ENCODE measurements at regions not wholly inside any gene's neighbourhood (a gene's known extent, or its start where the extent isn't known, plus 50 kb on each side); places are given as distances from the start of the nearest gene placed in this dataset.

GRCh38 chr1:209463441-209463840 is 120.1 kb upstream of the CAMK1G start:
- no peak for TF ChIP-seq CTCF (IDR thresholded peaks at IDR 0.05)
- ATAC-seq: no peak

GRCh38 chr1:209473025-209473424 is 110.5 kb upstream of the CAMK1G start:
- H3K27ac ChIP-seq: no peak overlapping the region
- no peak for ATAC-seq
- H3K4me3 ChIP-seq: no peak overlapping the region
- H3K9me3 ChIP-seq: no peaks in the 10 kb centered on the region
- no peak for TF ChIP-seq CTCF (IDR thresholded peaks at IDR 0.05)
- intact Hi-C loops (cut with DNase I): no loop called here
- no peaks in the 10 kb centered on the region for H3K27me3 ChIP-seq (ENCODE audit: low read depth)
- no peaks in the 10 kb centered on the region for H3K36me3 ChIP-seq
- no peak for DNase-seq
- H3K4me1 ChIP-seq: no peaks in the 10 kb centered on the region

More at GRCh38 chr1:209463441-209463840, 120.1 kb upstream of the CAMK1G start:
- Histone ChIP-seq H3K4me3 (no peak overlapping the region), H3K36me3 (no peaks in the 10 kb centered on the region), H3K27ac (no peak overlapping the region), H3K27me3 (ENCODE audit: low read depth) (no peaks in the 10 kb centered on the region), H3K9me3 (peaks cover 16% of the 10 kb centered on the region), H3K4me1 (no peaks in the 10 kb centered on the region)
- intact Hi-C loops (cut with DNase I): no loop called here
- no peak for DNase-seq

GRCh38 chr1:209480345-209480744 is 103.2 kb upstream of the CAMK1G start:
- H3K4me1 ChIP-seq: no peaks in the 10 kb centered on the region
- no peaks in the 10 kb centered on the region for H3K27me3 ChIP-seq (ENCODE audit: low read depth)
- no peak for DNase-seq
- H3K36me3 ChIP-seq: no peaks in the 10 kb centered on the region
- no peak overlapping the region for H3K4me3 ChIP-seq
- no peaks in the 10 kb centered on the region for H3K9me3 ChIP-seq
- intact Hi-C loops (cut with DNase I): no loop called here
- TF ChIP-seq CTCF (IDR thresholded peaks at IDR 0.05): no peak
- no peak overlapping the region for H3K27ac ChIP-seq
- ATAC-seq: no peak

GRCh38 chr1:209483691-209484090 is 99.8 kb upstream of the CAMK1G start:
- Histone ChIP-seq H3K27ac (no peak overlapping the region), H3K4me1 (no peaks in the 10 kb centered on the region), H3K4me3 (no peak overlapping the region), H3K9me3 (no peaks in the 10 kb centered on the region), H3K36me3 (no peaks in the 10 kb centered on the region), H3K27me3 (ENCODE audit: low read depth) (no peaks in the 10 kb centered on the region)
- TF ChIP-seq CTCF (IDR thresholded peaks at IDR 0.05): no peak
- no peak for ATAC-seq
- DNase-seq: no peak
- intact Hi-C loops (cut with DNase I): no loop called here

GRCh38 chr1:209484429-209484828 is 99.1 kb upstream of the CAMK1G start:
- intact Hi-C loops (cut with DNase I): no loop called here
- ATAC-seq: no peak
- H3K4me1 ChIP-seq: no peaks in the 10 kb centered on the region

More at GRCh38 chr1:209484429-209484828, 99.1 kb upstream of the CAMK1G start:
- H3K4me3 ChIP-seq: no peak overlapping the region
- no peak overlapping the region for H3K27ac ChIP-seq
- H3K36me3 ChIP-seq: no peaks in the 10 kb centered on the region
- no peak for DNase-seq
- H3K9me3 ChIP-seq: no peaks in the 10 kb centered on the region
- H3K27me3 ChIP-seq (ENCODE audit: low read depth): no peaks in the 10 kb centered on the region
- no peak for TF ChIP-seq CTCF (IDR thresholded peaks at IDR 0.05)

Data from lower lobe of right lung (tissue), 2 donors.